Occipital lobe (tissue), 2 donors: ENCODE measurements at regions not wholly inside any gene's neighbourhood (a gene's known extent, or its start where the extent isn't known, plus 50 kb on each side); places are given as distances from the start of the nearest gene placed in this dataset. TPM values are rescaled to one million over a fixed set of nuclear protein-coding genes. Genes with fewer than 3 reads are reported as not detected.
"Not testable (repeated sequence)": the region's sequence is repeated elsewhere in the genome, so short reads cannot be mapped to it uniquely, and the experiment has no call there.

Source experiments
- DNase-seq: peaks from one replicate; lab custom pipeline; 2025; lab: John Stamatoyannopoulos, UW
- small RNA-seq: library from RNA; depleted of rRNA; stranded (forward); fragments of <200 nt; gene quantifications from one replicate; pipeline ENCODE3, GENCODE V24; 2014

DNA sequence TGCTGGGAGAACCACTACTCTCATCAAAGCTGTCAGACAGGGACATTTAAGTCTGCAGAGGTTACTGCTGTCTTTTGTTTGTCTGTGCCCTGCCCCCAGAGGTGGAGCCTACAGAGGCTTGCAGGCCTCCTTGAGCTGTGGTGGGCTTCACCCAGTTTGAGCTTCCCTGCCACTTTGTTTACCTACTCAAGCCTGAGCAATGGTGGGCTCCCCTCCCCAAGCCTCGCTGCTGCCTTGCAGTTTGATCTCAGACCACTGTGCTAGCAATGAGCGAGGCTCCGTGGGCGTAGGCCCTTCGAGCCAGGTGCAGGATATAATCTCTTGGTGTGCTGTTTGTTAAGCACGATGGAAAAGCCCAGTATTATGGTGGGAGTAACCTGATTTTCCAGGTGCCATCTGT is 67.5 kb upstream of the TBX18 start:
- DNase-seq: not testable (repeated sequence)

GRCh38 chr6:84825461-84825860 is 61.1 kb upstream of the TBX18 start:
- no peak for DNase-seq

- not testable (repeated sequence) for DNase-seq
Measured at GRCh38 chr6:84821314-84821713, 56.9 kb upstream of the TBX18 start.

GRCh38 chr6:84816741-84817140 is 52.3 kb upstream of the TBX18 start:
- no peak for DNase-seq

DNA sequence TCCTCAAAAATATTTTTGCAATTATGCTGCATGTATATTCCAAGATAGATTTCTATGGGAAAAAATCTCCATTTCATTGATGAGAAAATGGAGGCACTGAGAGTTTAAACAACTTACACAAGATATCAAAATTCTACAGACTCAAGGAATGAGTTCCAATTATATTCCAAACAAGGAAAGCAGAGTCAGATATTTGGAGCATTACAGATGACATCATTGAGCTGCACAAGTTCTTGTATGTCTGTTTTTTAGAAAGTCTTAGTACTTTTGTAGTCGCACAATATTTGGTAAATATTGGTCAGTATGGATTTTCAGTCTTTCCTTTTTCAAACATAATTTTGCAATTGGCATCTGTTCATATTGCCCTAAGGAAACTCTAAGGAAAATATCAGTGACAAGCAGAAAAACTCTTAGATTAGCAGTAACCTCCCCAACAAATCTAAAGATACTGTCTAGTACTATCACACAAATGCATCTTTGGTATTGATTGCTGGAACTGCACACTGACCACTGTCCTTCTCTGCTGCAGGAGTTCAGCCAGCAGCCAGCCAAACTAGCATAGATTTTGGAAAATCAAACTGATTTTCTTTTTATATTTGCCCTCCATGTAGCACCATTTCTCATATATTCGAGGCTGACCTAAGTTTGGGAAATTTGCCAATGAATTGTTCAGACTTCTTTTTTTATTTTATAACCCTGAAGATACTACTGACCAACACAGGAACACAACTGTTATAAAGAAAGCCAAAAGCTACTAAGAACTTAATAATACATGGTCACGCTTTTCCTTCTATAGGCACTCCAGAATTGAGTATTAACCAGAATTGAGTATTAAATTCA is 51.7 kb upstream of the TBX18 start:
- DNase-seq: no peak

Small RNAs in the stretch of these regions (small RNA-seq; reads per million reads assigned to genes)
- not detected for gene AL109941.1
